GF-D8 (cell line): ENCODE measurements at regions not wholly inside any gene's neighbourhood (a gene's known extent, or its start where the extent isn't known, plus 50 kb on each side); places are given as distances from the start of the nearest gene placed in this dataset.
"Not testable (repeated sequence)": the region's sequence is repeated elsewhere in the genome, so short reads cannot be mapped to it uniquely, and the experiment has no call there.

Source experiments
- DNase-seq: peaks from one replicate; lab custom pipeline; 2025; lab: John Stamatoyannopoulos, UW

GRCh38 chr10:34058845-34059614, 724.6 kb upstream of the NRP1 start:
- DNase-seq, result no peak

- DNase-seq, result not testable (repeated sequence)
These were observed 721.0 kb upstream of the NRP1 start for GRCh38 chr10:34055410-34055985.

- no peak for DNase-seq
These were observed 715.4 kb upstream of the NRP1 start for GRCh38 chr10:34049887-34050286.

GRCh38 chr10:34049469-34049868, 715.0 kb upstream of the NRP1 start:
- DNase-seq, result no peak

- no peak for DNase-seq
These were observed 712.9 kb upstream of the NRP1 start for GRCh38 chr10:34047389-34047788.

GRCh38 chr10:34046506-34047034, 712.1 kb upstream of the NRP1 start:
- no peak for DNase-seq

- DNase-seq, result no peak
These were observed 711.2 kb upstream of the NRP1 start for GRCh38 chr10:34045571-34046190.

GRCh38 chr10:34041871-34042270, 707.4 kb upstream of the NRP1 start:
- no peak for DNase-seq

- DNase-seq, result no peak
These were observed 703.0 kb upstream of the NRP1 start for GRCh38 chr10:34037499-34037898.

GRCh38 chr10:34035241-34035790, 700.8 kb upstream of the NRP1 start:
- not testable (repeated sequence) for DNase-seq

GRCh38 chr10:34033078-34033477, 698.6 kb upstream of the NRP1 start:
- DNase-seq, result no peak

- no peak for DNase-seq
These were observed 698.1 kb upstream of the NRP1 start for GRCh38 chr10:34032564-34032963.

GRCh38 chr10:34031400-34031799, 696.9 kb upstream of the NRP1 start:
- DNase-seq, result no peak

GRCh38 chr10:34029455-34029854, 695.0 kb upstream of the NRP1 start:
- DNase-seq, result no peak

- no peak for DNase-seq
These were observed 694.5 kb upstream of the NRP1 start for GRCh38 chr10:34028936-34029335.

GRCh38 chr10:34024693-34025425, 690.4 kb upstream of the NRP1 start:
- DNase-seq, result no peak

GRCh38 chr10:34024282-34024681, 689.8 kb upstream of the NRP1 start:
- no peak for DNase-seq

GRCh38 chr10:34022195-34022594, 687.7 kb upstream of the NRP1 start:
- DNase-seq, result no peak

GRCh38 chr10:34018784-34019183, 684.3 kb upstream of the NRP1 start:
- DNase-seq, result no peak

GRCh38 chr10:34018129-34018528, 683.7 kb upstream of the NRP1 start:
- no peak for DNase-seq

GRCh38 chr10:34017281-34017680, 682.8 kb upstream of the NRP1 start:
- no peak for DNase-seq

- DNase-seq, result no peak
These were observed 682.1 kb upstream of the NRP1 start for GRCh38 chr10:34016576-34016975.
